GM18868 (cell line): ENCODE measurements at regions not wholly inside any gene's neighbourhood (a gene's known extent, or its start where the extent isn't known, plus 50 kb on each side); places are given as distances from the start of the nearest gene placed in this dataset.
A peak's percentile ranks its signal among the peaks of the same experiment; 100 is the strongest.
"Not testable (repeated sequence)": the region's sequence is repeated elsewhere in the genome, so short reads cannot be mapped to it uniquely, and the experiment has no call there.

Experiments used
- ATAC-seq: cut with Tn5 transposase; IDR thresholded peaks from one replicate; pipeline ENCODE4 v1.9.1; 2021; ENCODE audit warnings: mild to moderate bottlenecking, moderate library complexity; ENCODE audit not compliant: unreplicated experiment

DNA sequence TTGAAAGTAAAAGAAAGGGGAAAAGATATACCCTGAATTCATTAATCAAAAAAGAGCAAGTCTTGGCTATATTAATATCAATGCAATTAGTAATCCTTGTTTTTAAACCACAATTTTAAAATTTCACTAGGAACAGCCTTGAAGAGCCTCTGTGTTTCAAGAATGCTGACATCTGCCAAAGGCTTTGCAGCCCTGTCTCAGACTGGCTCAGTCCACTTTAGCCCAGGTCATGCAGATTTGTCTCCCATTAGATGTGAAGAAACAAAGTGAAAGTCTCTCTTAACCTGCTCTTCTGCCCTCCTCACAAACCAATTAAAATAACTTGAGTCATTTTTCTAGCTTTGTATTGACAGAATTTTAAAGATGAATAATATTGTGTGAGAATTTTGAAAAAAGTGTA lies 102.7 kb upstream of the CARMIL1 start:
- no peak for ATAC-seq

DNA sequence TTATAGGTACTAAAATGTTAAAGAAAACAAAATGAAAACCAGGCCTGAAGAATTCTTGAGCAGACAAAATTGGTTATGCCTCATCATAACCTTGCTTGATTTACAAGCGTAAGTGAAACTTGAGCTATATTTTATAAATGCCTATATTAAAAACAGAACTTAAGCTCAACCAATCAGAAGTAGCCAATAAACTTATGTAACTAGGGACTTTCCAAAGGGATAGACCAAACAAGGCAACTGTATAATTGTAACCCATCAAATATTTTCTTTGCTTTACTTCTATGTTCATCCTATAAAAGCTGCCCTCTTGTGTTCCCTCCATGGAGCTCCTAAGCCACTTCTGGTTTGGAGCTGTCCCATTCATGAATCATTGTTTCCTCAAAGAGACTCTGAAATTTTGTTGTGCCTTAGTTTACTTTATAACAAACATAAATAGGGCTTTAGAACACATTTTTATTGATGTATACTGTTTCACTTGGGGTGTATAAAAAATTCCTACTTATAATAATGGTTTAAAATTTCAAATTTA lies 101.6 kb upstream of the CARMIL1 start:
- no peak for ATAC-seq

DNA sequence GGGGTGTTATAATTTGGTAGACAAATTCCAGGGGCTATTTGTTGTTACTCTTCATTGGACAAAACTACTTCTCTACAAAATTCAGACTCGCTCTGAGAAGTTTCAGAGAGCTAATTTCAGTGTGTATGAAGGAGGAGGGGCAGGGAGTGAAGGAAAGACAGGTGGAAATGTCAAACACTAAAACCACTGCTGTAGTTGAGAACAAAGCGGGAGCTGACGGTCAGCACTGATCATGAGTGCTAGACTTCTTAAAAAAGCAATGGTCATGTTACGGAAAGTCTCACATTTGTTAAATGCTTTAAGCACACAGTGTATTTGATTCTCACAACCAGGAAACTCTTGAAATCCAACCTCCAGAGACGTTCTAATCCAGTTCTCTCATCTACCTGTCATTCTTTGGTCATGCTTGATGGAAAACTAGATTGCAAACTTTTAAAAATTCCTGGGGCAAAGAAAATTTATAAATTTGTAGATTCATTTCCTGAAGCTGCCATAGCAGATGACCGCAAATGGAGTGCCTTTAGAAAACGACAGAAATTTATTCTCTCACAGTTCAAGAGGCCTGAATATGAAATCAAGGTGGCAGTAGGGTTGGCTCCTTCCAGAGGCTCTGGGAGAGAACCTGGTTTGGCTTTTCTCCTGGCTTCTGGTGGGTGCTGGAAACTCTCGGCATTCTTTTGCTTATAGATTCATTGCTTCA lies 100.7 kb upstream of the CARMIL1 start:
- ATAC-seq: no peak

- ATAC-seq: no peak
These were observed 100.0 kb upstream of the CARMIL1 start for GRCh38 chr6:25179051-25179778.

GRCh38 chr6:25180630-25181349 lies 98.4 kb upstream of the CARMIL1 start:
- no peak for ATAC-seq

DNA sequence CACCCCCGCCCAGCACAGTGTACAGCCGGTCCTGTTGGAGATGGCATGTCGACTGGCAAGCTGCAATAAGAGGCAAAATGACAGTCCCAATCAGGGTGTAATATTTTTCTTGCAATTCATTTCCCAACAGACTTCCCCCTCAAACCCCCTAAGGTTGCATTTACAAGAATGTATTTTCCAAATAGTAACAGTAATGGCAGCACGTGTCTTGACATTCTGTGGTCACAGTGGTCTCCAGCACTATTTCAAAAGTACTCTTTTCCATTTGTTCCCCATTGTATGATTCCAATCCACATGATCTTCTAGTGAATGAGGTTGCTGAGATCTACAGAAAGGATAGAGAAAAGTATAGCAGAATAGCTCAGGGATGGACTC lies 97.8 kb upstream of the CARMIL1 start:
- no peak for ATAC-seq

- no peak for ATAC-seq
These were observed 97.3 kb upstream of the CARMIL1 start for GRCh38 chr6:25181923-25182322.

GRCh38 chr6:25186919-25187318 lies 92.3 kb upstream of the CARMIL1 start:
- peak; percentile 54 for ATAC-seq

DNA sequence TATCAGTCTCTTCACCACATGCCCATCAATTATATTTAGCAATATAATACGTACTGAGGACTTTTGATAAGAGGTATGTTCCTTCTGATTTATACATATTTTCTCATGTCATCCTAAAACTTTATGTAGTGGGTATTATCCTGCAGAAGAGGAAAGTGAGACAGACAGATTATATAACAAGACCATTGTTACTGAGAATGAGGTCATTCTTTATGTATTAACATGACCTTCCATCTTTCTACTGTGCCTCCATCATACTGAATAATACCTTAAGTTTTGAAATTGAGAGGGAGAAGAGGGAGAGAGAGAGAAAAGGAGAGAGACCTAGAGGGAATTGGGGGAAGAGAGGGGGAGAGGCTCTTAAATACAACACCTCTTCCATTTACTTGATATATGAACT lies 90.9 kb upstream of the CARMIL1 start:
- no peak for ATAC-seq

DNA sequence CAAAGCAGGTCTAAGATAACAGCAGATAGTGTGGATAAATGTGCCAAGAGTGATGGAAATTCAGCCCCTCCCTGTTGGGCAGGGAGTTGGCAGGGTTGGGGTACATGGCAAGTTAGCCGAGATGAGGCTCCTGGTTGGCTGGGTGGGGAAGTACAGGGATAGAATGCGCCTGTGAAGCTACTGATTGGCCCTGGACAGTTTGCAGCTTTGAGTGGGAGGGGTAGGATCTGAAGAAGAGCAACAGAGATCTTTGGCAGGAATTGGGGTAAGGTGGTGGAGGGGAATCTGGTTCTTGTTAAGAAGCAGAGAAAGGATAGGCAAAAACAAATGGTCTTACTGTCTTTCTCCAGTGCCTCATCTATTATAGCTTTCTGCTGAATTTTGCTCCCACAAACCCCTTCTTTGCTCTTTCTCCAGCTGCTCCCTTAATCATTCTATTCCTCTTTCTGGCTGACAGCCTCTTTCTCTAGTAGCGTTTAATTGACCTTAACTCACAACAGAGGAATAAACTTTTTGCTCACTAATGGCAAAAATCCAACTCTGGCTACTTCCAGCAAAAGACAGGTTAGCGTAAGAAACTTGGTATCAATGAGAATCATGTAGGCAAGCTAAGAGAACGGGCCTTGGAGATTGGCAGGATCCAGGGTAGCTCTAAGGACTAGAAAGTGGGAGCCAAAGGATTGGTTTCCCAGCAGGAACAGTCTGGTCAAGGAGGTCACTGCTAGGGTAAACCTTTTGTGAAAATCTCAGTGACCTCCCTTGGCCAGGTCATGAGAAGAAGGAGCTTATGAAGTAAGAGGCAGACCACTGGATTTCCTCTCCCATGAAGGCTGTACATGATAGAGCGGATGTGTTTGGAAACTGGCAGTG lies 86.3 kb upstream of the CARMIL1 start:
- ATAC-seq: no peak

GRCh38 chr6:25193460-25194171 lies 85.6 kb upstream of the CARMIL1 start:
- no peak for ATAC-seq

DNA sequence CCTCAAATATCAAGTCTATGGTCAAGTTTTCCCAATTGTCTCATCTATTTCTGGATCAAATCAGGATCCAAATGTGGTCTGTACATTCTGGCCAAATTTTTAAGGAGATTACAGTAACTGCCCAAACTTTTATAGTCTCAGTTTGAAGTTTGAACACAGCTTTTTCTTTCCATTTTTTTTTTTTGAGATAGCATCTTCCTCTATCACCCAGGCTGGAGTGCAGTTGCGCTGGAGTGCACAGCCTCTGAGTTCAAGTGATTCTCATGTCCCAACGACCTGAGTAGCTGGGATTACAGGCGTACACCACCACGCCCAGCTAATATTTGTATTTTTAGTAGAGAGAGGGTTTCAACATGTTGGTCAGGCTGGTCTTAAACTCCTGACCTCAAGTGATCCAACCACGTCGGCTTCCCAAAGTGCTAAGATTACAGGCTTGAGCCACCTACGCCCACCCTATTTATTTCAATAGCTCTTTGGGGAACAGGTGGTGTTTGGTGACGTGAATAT lies 84.9 kb upstream of the CARMIL1 start:
- ATAC-seq: no peak

- no peak for ATAC-seq
These were observed 82.7 kb upstream of the CARMIL1 start for GRCh38 chr6:25196464-25196863.

GRCh38 chr6:25197111-25197510 lies 82.1 kb upstream of the CARMIL1 start:
- ATAC-seq: no peak

GRCh38 chr6:25199544-25199943 lies 79.6 kb upstream of the CARMIL1 start:
- ATAC-seq: no peak

DNA sequence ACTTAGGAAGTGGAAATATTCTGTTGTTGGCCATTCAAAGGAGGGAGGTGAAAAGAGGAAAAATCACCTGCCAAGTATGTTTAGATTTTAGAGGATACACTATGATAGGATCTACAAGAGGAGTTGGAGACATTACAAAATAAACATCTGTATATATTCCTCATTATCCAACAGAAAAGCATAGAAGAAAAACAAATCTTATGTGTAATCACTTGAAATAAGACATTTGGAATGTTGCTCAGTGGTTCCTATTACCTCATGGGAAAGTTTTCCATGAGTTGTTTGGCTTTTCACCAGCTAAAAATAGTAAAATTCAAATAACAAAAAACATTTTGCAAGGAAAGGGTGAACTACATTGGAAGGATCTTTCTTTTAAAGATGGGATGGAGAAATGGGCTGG lies 76.7 kb upstream of the CARMIL1 start:
- no peak for ATAC-seq

GRCh38 chr6:25205629-25206028 lies 73.5 kb upstream of the CARMIL1 start:
- no peak for ATAC-seq

- not testable (repeated sequence) for ATAC-seq
These were observed 71.6 kb upstream of the CARMIL1 start for GRCh38 chr6:25207453-25208155.

DNA sequence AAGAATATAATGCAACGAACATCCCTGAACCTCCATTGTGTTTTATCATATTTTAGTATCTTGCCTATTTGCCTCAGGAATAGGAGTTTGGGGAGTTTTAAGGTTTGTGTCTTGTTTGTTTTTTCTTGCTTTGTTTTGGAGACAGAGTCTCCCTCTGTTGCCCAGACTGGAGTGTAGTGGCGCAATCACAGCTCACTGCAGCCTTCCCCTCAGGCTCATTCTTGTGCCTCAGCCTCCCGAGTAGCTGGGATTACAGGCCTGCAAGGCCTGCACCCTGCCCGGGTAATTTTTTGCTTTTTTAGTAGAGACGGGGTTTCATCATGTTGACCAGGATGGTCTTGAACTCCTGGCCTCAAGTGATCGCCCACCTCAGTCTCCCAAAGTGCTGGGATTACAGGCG lies 63.3 kb upstream of the CARMIL1 start:
- ATAC-seq: no peak
